Prostate gland (tissue), 2 donors: ENCODE measurements at regions not wholly inside any gene's neighbourhood (a gene's known extent, or its start where the extent isn't known, plus 50 kb on each side); places are given as distances from the start of the nearest gene placed in this dataset.

Source experiments
- POLR2A ChIP-seq: fragments of 450-650 bp; IDR thresholded peaks from one replicate; pipeline ENCODE4 v1.6.1; 2016; ENCODE audit warnings: antibody characterized with exemption, mild to moderate bottlenecking
- POLR2AphosphoS5 ChIP-seq: sonication (generic); formaldehyde crosslinking; IDR thresholded peaks from one replicate; pipeline ENCODE4 v1.6.1; 2017; ENCODE audit warnings: antibody characterized with exemption
- TF ChIP-seq, protein P1 (sequence below), 4 experiments: fragments of 200-600 bp in 2 of 4; fragments of 450-650 bp in 2 of 4; sonication (generic) in 2 of 4; IDR thresholded peaks; 1 replicate in 3 of 4; 2 replicates in 1 of 4; pipeline ENCODE4 v1.5.1; 2016 to 2019; ENCODE audit warnings: antibody characterized with exemption in 4 of 4, mild to moderate bottlenecking in 2 of 4, moderate library complexity in 2 of 4

GRCh38 chr15:77753281-77753873 lies 120.7 kb upstream of the LINGO1 start:
- no peak for TF ChIP-seq POLR2A
- no peak for TF ChIP-seq POLR2AphosphoS5
- TF ChIP-seq, protein P1, sequence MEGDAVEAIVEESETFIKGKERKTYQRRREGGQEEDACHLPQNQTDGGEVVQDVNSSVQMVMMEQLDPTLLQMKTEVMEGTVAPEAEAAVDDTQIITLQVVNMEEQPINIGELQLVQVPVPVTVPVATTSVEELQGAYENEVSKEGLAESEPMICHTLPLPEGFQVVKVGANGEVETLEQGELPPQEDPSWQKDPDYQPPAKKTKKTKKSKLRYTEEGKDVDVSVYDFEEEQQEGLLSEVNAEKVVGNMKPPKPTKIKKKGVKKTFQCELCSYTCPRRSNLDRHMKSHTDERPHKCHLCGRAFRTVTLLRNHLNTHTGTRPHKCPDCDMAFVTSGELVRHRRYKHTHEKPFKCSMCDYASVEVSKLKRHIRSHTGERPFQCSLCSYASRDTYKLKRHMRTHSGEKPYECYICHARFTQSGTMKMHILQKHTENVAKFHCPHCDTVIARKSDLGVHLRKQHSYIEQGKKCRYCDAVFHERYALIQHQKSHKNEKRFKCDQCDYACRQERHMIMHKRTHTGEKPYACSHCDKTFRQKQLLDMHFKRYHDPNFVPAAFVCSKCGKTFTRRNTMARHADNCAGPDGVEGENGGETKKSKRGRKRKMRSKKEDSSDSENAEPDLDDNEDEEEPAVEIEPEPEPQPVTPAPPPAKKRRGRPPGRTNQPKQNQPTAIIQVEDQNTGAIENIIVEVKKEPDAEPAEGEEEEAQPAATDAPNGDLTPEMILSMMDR (IDR thresholded peaks at IDR 0.05) = no peak
